Cardiac fibroblast (primary cell): ENCODE measurements at regions not wholly inside any gene's neighbourhood (a gene's known extent, or its start where the extent isn't known, plus 50 kb on each side); places are given as distances from the start of the nearest gene placed in this dataset.
A peak's percentile ranks its signal among the peaks of the same experiment; 100 is the strongest.

ENCODE experiments used
- DNase-seq, 2 donors: peaks; one replicate each; pipeline versions ENCODE4 v3.0.0 to v3.0.0-alpha.2; 2010; ENCODE audit warnings: low read depth in 2 of 2
- H3K4me3 ChIP-seq, 2 donors: replicated peaks in 1 of 2; 1 replicate in 1 of 2; 2 replicates in 1 of 2; pipeline ENCODE4 v1.5.1; 2011; ENCODE audit warnings: low read depth in 2 of 2, low read length in 2 of 2, mild to moderate bottlenecking in 2 of 2, moderate library complexity in 1 of 2
- CTCF ChIP-seq: IDR thresholded peaks from one replicate; pipeline ENCODE4 v1.5.1; 2011; ENCODE audit warnings: low read depth, mild to moderate bottlenecking, low read length, inconsistent platforms

DNA sequence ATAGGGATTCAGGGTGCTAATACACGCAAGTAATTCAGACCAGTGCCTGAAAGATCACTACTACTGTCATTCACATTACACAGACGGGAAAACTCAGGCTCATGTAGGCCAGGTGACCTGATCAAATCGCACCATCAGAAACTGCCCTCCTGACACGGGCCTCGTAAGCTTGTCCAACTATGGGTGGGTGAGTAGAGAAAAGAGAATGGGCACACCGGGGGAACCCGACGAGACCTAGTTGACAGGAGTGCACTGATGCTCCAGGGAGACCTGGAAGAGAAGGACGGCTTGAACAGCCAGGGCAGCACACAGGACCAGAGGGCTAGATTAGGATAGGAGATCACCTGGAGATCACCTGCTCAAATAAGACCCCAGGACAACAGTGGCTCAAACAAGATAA, 166.9 kb upstream of the DIO3 start:
- no peak for TF ChIP-seq CTCF
- H3K4me3 ChIP-seq: no peak overlapping the region
- DNase-seq: no peak

GRCh38 chr14:101395779-101396178, 165.5 kb upstream of the DIO3 start:
- no peak for DNase-seq
- no peak for TF ChIP-seq CTCF
- no peak overlapping the region for H3K4me3 ChIP-seq

DNA sequence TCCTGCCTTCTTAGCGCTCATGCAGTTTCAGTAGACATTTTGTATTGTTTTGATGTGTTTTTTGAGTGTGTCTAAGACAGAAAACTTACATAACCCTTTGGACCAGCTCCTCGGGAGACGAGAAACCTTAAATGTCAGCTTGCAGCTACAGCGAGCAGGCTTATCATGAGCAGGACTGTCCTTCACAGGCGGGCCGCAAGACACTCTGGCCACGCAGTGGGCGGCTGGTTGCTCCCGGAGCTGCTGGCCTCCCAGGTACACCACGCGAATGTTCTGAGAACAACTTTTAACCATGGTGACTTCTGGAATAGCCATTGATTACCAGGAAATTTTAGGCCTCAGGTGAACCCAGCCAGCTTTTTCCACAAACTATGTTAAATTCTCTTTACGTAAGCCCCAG, 164.1 kb upstream of the DIO3 start:
- H3K4me3 ChIP-seq: no peak overlapping the region
- DNase-seq: no peak
- TF ChIP-seq CTCF: no peak

DNA sequence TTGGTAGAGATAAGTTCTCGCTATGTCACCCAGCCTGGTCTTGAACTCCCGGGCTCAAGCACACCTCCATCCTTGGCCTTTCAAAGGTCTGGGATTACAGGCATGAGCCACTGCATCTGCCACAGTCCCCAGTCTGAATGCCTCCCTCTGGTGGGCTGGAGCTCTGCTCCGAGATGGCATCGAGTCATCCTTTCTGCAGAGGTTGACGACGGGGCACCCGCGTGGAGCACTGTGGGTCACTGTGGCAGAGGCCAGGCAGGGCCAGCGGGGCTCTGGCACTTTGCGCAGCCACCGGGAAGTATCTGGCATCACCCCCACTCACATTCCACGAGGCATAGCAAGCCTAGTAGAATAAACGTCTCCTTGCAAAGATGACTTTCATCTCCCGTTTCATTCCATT, 163.3 kb upstream of the DIO3 start:
- no peak overlapping the region for H3K4me3 ChIP-seq
- no peak for TF ChIP-seq CTCF
- no peak for DNase-seq

- no peak for TF ChIP-seq CTCF
Measured at GRCh38 chr14:101399737-101400517, 161.4 kb upstream of the DIO3 start.

DNA sequence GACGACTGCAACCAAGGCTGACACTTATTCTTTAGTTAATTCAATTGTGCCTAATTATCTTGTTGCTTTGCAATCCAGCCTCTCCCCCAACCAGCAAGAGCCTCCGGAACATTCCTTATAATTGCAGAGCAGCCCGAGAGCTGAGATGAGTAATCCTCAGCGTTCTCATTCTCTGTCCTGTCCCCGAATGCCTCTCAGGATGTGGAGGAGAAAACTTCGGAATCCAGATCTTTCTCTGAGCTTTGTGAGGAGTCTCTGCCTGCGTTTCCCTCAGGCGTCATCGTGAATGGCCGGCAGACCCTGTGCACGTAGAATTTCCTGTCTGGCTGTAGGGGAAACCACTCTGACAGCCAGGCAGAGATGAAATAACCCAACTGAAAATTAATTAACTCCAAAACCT, 160.5 kb upstream of the DIO3 start:
- TF ChIP-seq CTCF: no peak
- peak; percentile 8 to 57 for DNase-seq
- no peak overlapping the region for H3K4me3 ChIP-seq

More at GRCh38 chr14:101399737-101400517, 161.4 kb upstream of the DIO3 start:
- no peak for DNase-seq
- H3K4me3 ChIP-seq: no peak overlapping the region
